ENCODE measurements at regions not wholly inside any gene's neighbourhood (a gene's known extent, or its start where the extent isn't known, plus 50 kb on each side); places are given as distances from the start of the nearest gene placed in this dataset.

DNA sequence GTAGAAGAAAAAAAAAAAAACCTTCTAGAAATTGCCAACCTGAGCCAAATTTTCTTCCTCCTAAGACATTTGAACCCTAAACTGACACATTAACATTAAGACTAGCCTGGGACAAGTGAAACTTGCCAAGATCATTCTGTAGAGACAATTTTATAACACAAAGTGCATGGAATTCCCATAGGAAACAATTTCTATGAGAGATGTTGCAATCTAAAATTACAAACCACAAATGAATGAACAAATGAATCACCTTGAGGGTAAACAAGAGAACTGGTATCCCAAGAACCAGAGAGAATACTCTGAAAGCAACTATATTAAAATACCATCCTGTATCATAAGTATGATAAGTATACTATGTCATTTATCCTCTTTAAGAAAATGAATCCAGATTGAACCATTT, 165.3 kb downstream of the DICER1 start:
- Histone ChIP-seq H3K27ac (no peak overlapping the region), H3K4me1 (no peaks in the 10 kb centered on the region), H3K36me3 (no peaks in the 10 kb centered on the region), H3K4me3 (no peak overlapping the region), H3K9me3 (no peaks in the 10 kb centered on the region), H3K27me3 (no peaks in the 10 kb centered on the region)
- TF ChIP-seq, protein P1, sequence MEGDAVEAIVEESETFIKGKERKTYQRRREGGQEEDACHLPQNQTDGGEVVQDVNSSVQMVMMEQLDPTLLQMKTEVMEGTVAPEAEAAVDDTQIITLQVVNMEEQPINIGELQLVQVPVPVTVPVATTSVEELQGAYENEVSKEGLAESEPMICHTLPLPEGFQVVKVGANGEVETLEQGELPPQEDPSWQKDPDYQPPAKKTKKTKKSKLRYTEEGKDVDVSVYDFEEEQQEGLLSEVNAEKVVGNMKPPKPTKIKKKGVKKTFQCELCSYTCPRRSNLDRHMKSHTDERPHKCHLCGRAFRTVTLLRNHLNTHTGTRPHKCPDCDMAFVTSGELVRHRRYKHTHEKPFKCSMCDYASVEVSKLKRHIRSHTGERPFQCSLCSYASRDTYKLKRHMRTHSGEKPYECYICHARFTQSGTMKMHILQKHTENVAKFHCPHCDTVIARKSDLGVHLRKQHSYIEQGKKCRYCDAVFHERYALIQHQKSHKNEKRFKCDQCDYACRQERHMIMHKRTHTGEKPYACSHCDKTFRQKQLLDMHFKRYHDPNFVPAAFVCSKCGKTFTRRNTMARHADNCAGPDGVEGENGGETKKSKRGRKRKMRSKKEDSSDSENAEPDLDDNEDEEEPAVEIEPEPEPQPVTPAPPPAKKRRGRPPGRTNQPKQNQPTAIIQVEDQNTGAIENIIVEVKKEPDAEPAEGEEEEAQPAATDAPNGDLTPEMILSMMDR (IDR thresholded peaks at IDR 0.05): no peak
- intact Hi-C loops (cut with DNase I): no loop called here
- no peak for FAIRE-seq
- no peak for DNase-seq
- no peak for ATAC-seq

DNA sequence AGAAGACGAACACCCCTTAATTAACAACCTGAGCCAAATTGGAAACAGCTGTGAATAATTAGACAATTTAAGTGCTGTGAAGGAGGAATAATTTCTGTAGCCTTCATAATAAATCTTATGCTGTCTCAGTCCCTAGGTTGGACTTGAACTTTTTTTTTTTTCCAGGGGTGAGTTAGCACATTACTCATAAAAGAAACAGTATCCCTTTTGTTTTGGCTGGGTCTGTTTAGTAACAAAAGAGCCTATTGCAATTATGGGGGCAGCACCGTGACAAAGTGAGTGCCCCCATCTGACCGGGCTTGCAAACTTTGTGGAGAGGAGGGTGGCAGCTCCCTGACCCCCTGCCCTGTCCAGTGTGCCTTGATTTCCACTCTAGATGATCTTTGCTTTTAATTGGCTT, 167.4 kb downstream of the DICER1 start:
- peak in 1 of 4 donors; percentile 36 for ATAC-seq
- no peak for FAIRE-seq
- TF ChIP-seq, protein P1 (IDR thresholded peaks at IDR 0.05): no peak
- Histone ChIP-seq H3K27me3 (no peaks in the 10 kb centered on the region), H3K36me3 (no peaks in the 10 kb centered on the region), H3K4me1 (no peaks in the 10 kb centered on the region), H3K9me3 (no peaks in the 10 kb centered on the region), H3K4me3 (no peak overlapping the region), H3K27ac (no peak overlapping the region)
- 26 to 32% methylated on average over 3 of the region's 3 CpGs for WGBS, 2 donors
- DNase-seq: no peak
- intact Hi-C loops (cut with DNase I): no loop called here

DNA sequence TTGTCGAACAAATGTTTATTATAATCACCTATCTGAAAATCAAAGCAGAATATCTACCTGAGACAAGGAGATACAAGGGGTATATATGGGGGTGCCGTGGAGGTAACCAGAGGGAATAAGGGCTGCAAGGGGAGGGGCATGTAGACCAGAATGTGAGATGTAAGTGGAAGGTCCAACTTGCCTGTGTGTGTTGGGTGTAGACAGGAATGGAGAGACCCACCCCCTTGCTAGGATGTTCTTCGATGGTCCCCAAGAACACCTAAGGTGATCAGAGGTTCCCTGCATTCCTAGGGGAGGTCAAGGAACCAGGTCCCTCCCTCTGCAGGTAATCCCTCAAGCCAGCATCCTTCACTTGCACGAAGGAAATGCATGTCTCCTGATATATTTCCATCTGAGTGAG, 167.9 kb downstream of the DICER1 start:
- no peak for DNase-seq
- intact Hi-C loops (cut with DNase I): no loop called here
- no peak for FAIRE-seq
- H3K4me3 ChIP-seq: no peak overlapping the region
- no peak overlapping the region for H3K27ac ChIP-seq
- TF ChIP-seq, protein P1 (IDR thresholded peaks at IDR 0.05): no peak
- H3K9me3 ChIP-seq: no peaks in the 10 kb centered on the region
- no peaks in the 10 kb centered on the region for H3K36me3 ChIP-seq
- no peaks in the 10 kb centered on the region for H3K4me1 ChIP-seq
- no peak for ATAC-seq
- WGBS, 2 donors: 45 to 52% methylated on average over 4 of the region's 4 CpGs
- H3K27me3 ChIP-seq: no peaks in the 10 kb centered on the region

DNA sequence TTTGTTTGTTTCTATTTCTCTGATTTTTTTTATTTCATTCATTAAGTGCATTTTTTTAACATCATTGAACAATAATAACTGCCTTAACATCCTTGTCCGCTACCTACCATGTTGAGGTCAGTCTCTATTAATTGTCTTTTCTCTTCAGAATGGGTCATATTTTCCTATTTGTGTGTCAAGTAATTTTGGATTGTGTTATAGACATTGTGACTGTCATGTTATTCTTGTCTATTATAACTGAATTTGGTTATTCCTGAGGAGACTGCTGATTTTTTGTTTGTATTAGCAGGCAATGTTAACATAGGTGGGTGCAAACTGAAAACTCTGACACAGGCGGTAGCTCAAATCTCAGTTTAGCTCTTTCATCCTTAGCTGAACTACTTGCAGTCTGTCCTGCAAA, 169.9 kb downstream of the DICER1 start:
- TF ChIP-seq, protein P1 (IDR thresholded peaks at IDR 0.05): no peak
- ATAC-seq: no peak
- no peak for DNase-seq
- H3K4me3 ChIP-seq: no peak overlapping the region
- no peaks in the 10 kb centered on the region for H3K36me3 ChIP-seq
- no peaks in the 10 kb centered on the region for H3K9me3 ChIP-seq
- no peak overlapping the region for H3K27ac ChIP-seq
- no peaks in the 10 kb centered on the region for H3K27me3 ChIP-seq
- no peaks in the 10 kb centered on the region for H3K4me1 ChIP-seq
- intact Hi-C loops (cut with DNase I): no loop called here
- WGBS, 2 donors: 94 to 96% methylated on average over 2 of the region's 2 CpGs
- no peak for FAIRE-seq

DNA sequence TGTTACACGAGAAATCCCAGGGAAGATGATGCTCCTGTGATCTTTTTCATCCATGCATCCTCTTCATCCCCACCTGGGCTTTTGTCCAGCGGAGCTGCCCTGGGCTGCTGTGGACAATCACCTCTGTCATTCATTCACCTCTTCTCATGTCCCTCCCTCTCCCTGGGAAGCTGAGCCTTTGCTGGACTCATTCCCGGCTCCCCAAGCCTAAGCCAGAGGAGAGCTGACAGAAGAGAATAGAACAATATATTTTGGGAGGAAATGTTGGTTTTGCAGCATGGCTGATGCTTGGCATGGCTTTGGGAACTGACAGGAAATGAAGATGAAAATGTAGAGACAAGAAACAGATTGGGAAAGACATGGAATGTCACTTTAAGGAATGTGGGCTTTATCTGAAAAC, 177.4 kb downstream of the DICER1 start:
- 52 to 61% methylated on average over 3 of the region's 3 CpGs for WGBS, 2 donors
- Histone ChIP-seq H3K27ac (no peak overlapping the region), H3K4me3 (no peak overlapping the region), H3K36me3 (no peaks in the 10 kb centered on the region), H3K9me3 (no peaks in the 10 kb centered on the region), H3K4me1 (peaks cover 0 to 2% (median 1%) of the 10 kb centered on the region in 3 donors), H3K27me3 (no peaks in the 10 kb centered on the region)
- no peak for DNase-seq
- no peak for FAIRE-seq
- no peak for ATAC-seq
- intact Hi-C loops (cut with DNase I): no loop called here
- TF ChIP-seq, protein P1 (IDR thresholded peaks at IDR 0.05): no peak
